H9 (cell line): ENCODE measurements at regions not wholly inside any gene's neighbourhood (a gene's known extent, or its start where the extent isn't known, plus 50 kb on each side); places are given as distances from the start of the nearest gene placed in this dataset.

Experiments
- DNase-seq: peaks from one replicate; pipeline ENCODE4 v3.0.0-alpha.2; 2017
- H2AFZ ChIP-seq: one replicate; pipeline ENCODE4 v1.6.1; 2013; ENCODE audit warnings: mild to moderate bottlenecking, low read length, control low read depth, moderate library complexity
- H2AK5ac ChIP-seq: 2 replicates; pipeline ENCODE4 v1.6.1; 2013; ENCODE audit warnings: low read length, control low read depth, mixed read lengths; ENCODE audit not compliant: insufficient read length
- H2BK120ac ChIP-seq: one replicate; pipeline ENCODE4 v1.6.1; 2013; ENCODE audit warnings: low read depth, mild to moderate bottlenecking, low read length, control low read depth, inconsistent platforms; ENCODE audit not compliant: poor library complexity, severe bottlenecking
- H2BK12ac ChIP-seq: 2 replicates; pipeline ENCODE4 v1.6.1; 2013; ENCODE audit warnings: low read length, control low read depth, mixed read lengths, low read depth; ENCODE audit not compliant: insufficient read length
- H2BK15ac ChIP-seq: 2 replicates; pipeline ENCODE4 v1.6.1; 2013; ENCODE audit warnings: low read depth, low read length, control low read depth
- H2BK20ac ChIP-seq: one replicate; pipeline ENCODE4 v1.6.1; 2013; ENCODE audit warnings: low read depth, mild to moderate bottlenecking, low read length, control low read depth, inconsistent platforms; ENCODE audit not compliant: poor library complexity, severe bottlenecking
- H2BK5ac ChIP-seq: 2 replicates; pipeline ENCODE4 v1.6.1; 2013; ENCODE audit warnings: low read length, control low read depth, mixed read lengths; ENCODE audit not compliant: insufficient read length
- H3K14ac ChIP-seq: 2 replicates; pipeline ENCODE4 v1.6.1; 2013; ENCODE audit warnings: low read length, control low read depth; ENCODE audit not compliant: insufficient read depth
- H3K18ac ChIP-seq: 2 replicates; pipeline ENCODE4 v1.6.1; 2013; ENCODE audit warnings: low read depth, mild to moderate bottlenecking, mixed read lengths, low read length, control low read depth; ENCODE audit not compliant: insufficient read length
- H3K23ac ChIP-seq: 2 replicates; pipeline ENCODE4 v1.6.1; 2013; ENCODE audit warnings: low read length, control low read depth, mixed read lengths, low read depth; ENCODE audit not compliant: insufficient read length
- H3K23me2 ChIP-seq: 2 replicates; pipeline ENCODE4 v1.6.1; 2013; ENCODE audit warnings: low read depth, mild to moderate bottlenecking, mixed read lengths, low read length, control low read depth; ENCODE audit not compliant: insufficient read length, poor library complexity, severe bottlenecking
- H3K27ac ChIP-seq: 2 replicates; pipeline ENCODE4 v1.5.1; 2013; ENCODE audit warnings: low read length, control low read depth, mixed read lengths, low read depth; ENCODE audit not compliant: insufficient read length
- H3K27me3 ChIP-seq: 2 replicates; pipeline ENCODE4 v1.6.1; 2013; ENCODE audit warnings: low read length, control low read depth, inconsistent platforms; ENCODE audit not compliant: insufficient read depth
- H3K4ac ChIP-seq: 2 replicates; pipeline ENCODE4 v1.6.1; 2013; ENCODE audit warnings: low read depth, mild to moderate bottlenecking, control low read depth, inconsistent platforms, low read length, moderate library complexity
- H3K4me1 ChIP-seq: 2 replicates; pipeline ENCODE4 v1.6.1; 2013; ENCODE audit warnings: low read length, control low read depth, inconsistent platforms; ENCODE audit not compliant: insufficient read depth
- H3K4me2 ChIP-seq: 2 replicates; pipeline ENCODE4 v1.6.1; 2013; ENCODE audit warnings: low read length, control low read depth, mixed read lengths; ENCODE audit not compliant: insufficient read length, insufficient read depth
- H3K56ac ChIP-seq: 2 replicates; pipeline ENCODE4 v1.6.1; 2013; ENCODE audit warnings: low read depth, mild to moderate bottlenecking, mixed read lengths, low read length, control low read depth; ENCODE audit not compliant: insufficient read length
- H3K79me1 ChIP-seq: 2 replicates; pipeline ENCODE4 v1.6.1; 2013; ENCODE audit warnings: low read depth, mild to moderate bottlenecking, moderate library complexity, low read length, control low read depth, inconsistent platforms; ENCODE audit not compliant: insufficient read depth, poor library complexity, severe bottlenecking
- H3K79me2 ChIP-seq: 2 replicates; pipeline ENCODE4 v1.6.1; 2013; ENCODE audit warnings: low read length, control low read depth, inconsistent platforms; ENCODE audit not compliant: insufficient read depth
- H3K9ac ChIP-seq: 2 replicates; pipeline ENCODE4 v1.6.1; 2013; ENCODE audit warnings: low read length, control low read depth, mixed read lengths; ENCODE audit not compliant: insufficient read length; ENCODE audit errors: extremely low read depth
- H3K9me3 ChIP-seq: one replicate; pipeline ENCODE4 v1.6.1; 2013; ENCODE audit warnings: low read depth, low read length, inconsistent platforms; ENCODE audit not compliant: control insufficient read depth
- H3T11ph ChIP-seq: one replicate; pipeline ENCODE4 v1.6.1; 2013; ENCODE audit warnings: mild to moderate bottlenecking, low read length, control low read depth, inconsistent platforms
- H4K20me1 ChIP-seq: one replicate; pipeline ENCODE4 v1.6.1; 2013; ENCODE audit not compliant: control insufficient read depth, insufficient read length, insufficient read depth
- H4K5ac ChIP-seq: 2 replicates; pipeline ENCODE4 v1.6.1; 2013; ENCODE audit warnings: low read depth, mild to moderate bottlenecking, mixed read lengths, low read length, control low read depth; ENCODE audit not compliant: insufficient read length
- H4K8ac ChIP-seq: replicated peaks from 2 replicates; pipeline ENCODE4 v1.6.1; 2013; ENCODE audit warnings: low read length, control low read depth, mixed read lengths, low read depth; ENCODE audit not compliant: insufficient read length
- H4K91ac ChIP-seq: 2 replicates; pipeline ENCODE4 v1.6.1; 2013; ENCODE audit warnings: low read depth, mild to moderate bottlenecking, moderate library complexity, mixed read lengths, low read length, control low read depth; ENCODE audit not compliant: insufficient read length
- H3K27ac Mint-ChIP-seq, 3 experiments: 2 replicates in 2 of 3; 3 replicates in 1 of 3; pipeline ENCODE4 v1.8.0; 2020 to 2021; ENCODE audit warnings: mixed read lengths in 3 of 3, mild to moderate bottlenecking in 1 of 3, moderate library complexity in 1 of 3
- H3K27me3 Mint-ChIP-seq: 2 replicates; pipeline ENCODE4 v1.8.0; 2021; ENCODE audit warnings: low read depth, mild to moderate bottlenecking, moderate library complexity, mixed read lengths
- H3K36me3 Mint-ChIP-seq, 3 experiments: 2 replicates in 2 of 3; 3 replicates in 1 of 3; pipeline ENCODE4 v1.8.0; 2020 to 2021; ENCODE audit warnings: low read depth in 3 of 3, mixed read lengths in 3 of 3; ENCODE audit not compliant: insufficient read depth in 1 of 3
- H3K4me1 Mint-ChIP-seq, 2 experiments: 2 replicates each; pipeline ENCODE4 v1.8.0; 2020; ENCODE audit warnings: mixed read lengths in 2 of 2
- H3K4me3 Mint-ChIP-seq, 2 experiments: 2 replicates in 1 of 2; 3 replicates in 1 of 2; pipeline ENCODE4 v1.8.0; 2020 to 2021; ENCODE audit warnings: mild to moderate bottlenecking in 2 of 2, mixed read lengths in 2 of 2, moderate library complexity in 1 of 2
- H3K9me3 Mint-ChIP-seq, 2 experiments: 2 replicates in 1 of 2; 3 replicates in 1 of 2; pipeline ENCODE4 v1.8.0; 2020; ENCODE audit warnings: mild to moderate bottlenecking in 2 of 2, mixed read lengths in 2 of 2, moderate library complexity in 1 of 2
- CTCF ChIP-seq: fragments of 200-600 bp; sonication (generic); conservative IDR thresholded peaks from 3 replicates; pipeline ENCODE4 v1.8.0; 2021; ENCODE audit warnings: antibody characterized with exemption, mild to moderate bottlenecking
- WGBS: extraction: QIAGEN DNeasy Blood & Tissue Kit; methylation state at CpG from one replicate; pipeline ENCODE4 v1.1.7; 2013; ENCODE audit warnings: missing lambda C conversion rate, low lambda C conversion rate, mixed read lengths; ENCODE audit not compliant: insufficient read length; ENCODE audit errors: extremely low coverage; 5-methylcytosine and 5-hydroxymethylcytosine counted together

GRCh38 chr1:79744746-79745145 lies 738.2 kb upstream of the ADGRL4 start:
- no peaks in the 10 kb centered on the region for H3K36me3 Mint-ChIP-seq
- Histone ChIP-seq H4K5ac (no peak overlapping the region), H2AK5ac (no peak overlapping the region), H3K56ac (no peak overlapping the region), H3K23ac (no peak overlapping the region), H2BK20ac (no peak overlapping the region), H4K8ac (no peak overlapping the region), H3K4ac (no peak overlapping the region), H3T11ph (no peak overlapping the region), H3K9me3 (no peaks in the 10 kb centered on the region), H3K9ac (no peak overlapping the region), H3K27ac (no peak overlapping the region), H3K4me2 (no peak overlapping the region), H2BK12ac (no peak overlapping the region), H3K79me1 (no peaks in the 10 kb centered on the region), H3K23me2 (no peaks in the 10 kb centered on the region), H3K79me2 (no peaks in the 10 kb centered on the region), H2BK15ac (no peak overlapping the region), H3K18ac (no peak overlapping the region), H2BK5ac (no peak overlapping the region), H2BK120ac (no peak overlapping the region), H3K27me3 (no peaks in the 10 kb centered on the region), H3K14ac (no peak overlapping the region), H4K20me1 (no peaks in the 10 kb centered on the region), H3K4me1 (no peaks in the 10 kb centered on the region), H2AFZ (no peak overlapping the region), H4K91ac (no peak overlapping the region)
- H3K27ac Mint-ChIP-seq, result no peak overlapping the region
- DNase-seq, result no peak
- H3K4me1 Mint-ChIP-seq, result no peaks in the 10 kb centered on the region
- no CpG with 5 or more reads among the region's 1 CpG for WGBS
- no peak for TF ChIP-seq CTCF
- H3K4me3 Mint-ChIP-seq, result no peak overlapping the region
- H3K9me3 Mint-ChIP-seq, result no peaks in the 10 kb centered on the region
- H3K27me3 Mint-ChIP-seq, result no peaks in the 10 kb centered on the region
